Activated T-cell treated with anti-CD3 and anti-CD28 coated beads for 1 hour (primary cell): ENCODE measurements at regions not wholly inside any gene's neighbourhood (a gene's known extent, or its start where the extent isn't known, plus 50 kb on each side); places are given as distances from the start of the nearest gene placed in this dataset.
"Not testable (repeated sequence)": the region's sequence is repeated elsewhere in the genome, so short reads cannot be mapped to it uniquely, and the experiment has no call there.

ENCODE experiments used
- DNase-seq: peaks from one replicate; pipeline ENCODE4 v3.0.0-alpha.2; 2020; ENCODE audit warnings: low read depth

GRCh38 chr2:193156480-193156879 lies 961.7 kb upstream of the TMEFF2 start:
- no peak for DNase-seq

- no peak for DNase-seq
Measured at GRCh38 chr2:193154076-193154475, 959.3 kb upstream of the TMEFF2 start.

- no peak for DNase-seq
Measured at GRCh38 chr2:193153576-193153975, 958.8 kb upstream of the TMEFF2 start.

GRCh38 chr2:193142467-193142866 lies 947.7 kb upstream of the TMEFF2 start:
- DNase-seq: not testable (repeated sequence)

GRCh38 chr2:193141998-193142397 lies 947.3 kb upstream of the TMEFF2 start:
- DNase-seq: no peak

- not testable (repeated sequence) for DNase-seq
Measured at GRCh38 chr2:193140895-193141294, 946.2 kb upstream of the TMEFF2 start.

- no peak for DNase-seq
Measured at GRCh38 chr2:193124815-193125214, 930.1 kb upstream of the TMEFF2 start.

GRCh38 chr2:193114827-193115226 lies 920.1 kb upstream of the TMEFF2 start:
- no peak for DNase-seq

- no peak for DNase-seq
Measured at GRCh38 chr2:193112986-193113385, 918.3 kb upstream of the TMEFF2 start.

GRCh38 chr2:193103064-193103463 lies 908.3 kb upstream of the TMEFF2 start:
- no peak for DNase-seq

GRCh38 chr2:193101591-193101990 lies 906.9 kb upstream of the TMEFF2 start:
- no peak for DNase-seq

GRCh38 chr2:193088026-193088425 lies 893.3 kb upstream of the TMEFF2 start:
- DNase-seq: no peak

GRCh38 chr2:193076995-193077394 lies 882.3 kb upstream of the TMEFF2 start:
- no peak for DNase-seq

- no peak for DNase-seq
Measured at GRCh38 chr2:193074933-193075332, 880.2 kb upstream of the TMEFF2 start.

GRCh38 chr2:193072647-193073046 lies 877.9 kb upstream of the TMEFF2 start:
- no peak for DNase-seq

- DNase-seq: not testable (repeated sequence)
Measured at GRCh38 chr2:193025556-193025955, 830.8 kb upstream of the TMEFF2 start.

GRCh38 chr2:193024791-193025190 lies 830.1 kb upstream of the TMEFF2 start:
- no peak for DNase-seq

- DNase-seq: no peak
Measured at GRCh38 chr2:193011870-193012269, 817.1 kb upstream of the TMEFF2 start.

- DNase-seq: no peak
Measured at GRCh38 chr2:192993059-192993458, 798.3 kb upstream of the TMEFF2 start.

GRCh38 chr2:192983173-192983572 lies 788.4 kb upstream of the TMEFF2 start:
- no peak for DNase-seq

- DNase-seq: no peak
Measured at GRCh38 chr2:192978395-192978794, 783.7 kb upstream of the TMEFF2 start.

GRCh38 chr2:192971981-192972380 lies 777.2 kb upstream of the TMEFF2 start:
- no peak for DNase-seq

- DNase-seq: no peak
Measured at GRCh38 chr2:192969055-192969454, 774.3 kb upstream of the TMEFF2 start.

- no peak for DNase-seq
Measured at GRCh38 chr2:192960945-192961344, 766.2 kb upstream of the TMEFF2 start.

- not testable (repeated sequence) for DNase-seq
Measured at GRCh38 chr2:192958615-192959014, 763.9 kb upstream of the TMEFF2 start.
